ENCODE measurements at regions not wholly inside any gene's neighbourhood (a gene's known extent, or its start where the extent isn't known, plus 50 kb on each side); places are given as distances from the start of the nearest gene placed in this dataset.

GRCh38 chr18:67010919-67011318 lies 407.0 kb upstream of the CDH19 start:
- Histone ChIP-seq H3K9me2 (replicated peaks; ENCODE audit: control insufficient read depth, low read length) (no peaks in the 10 kb centered on the region), H3K27ac (ENCODE audit: low read depth, low read length) (no peak overlapping the region), H3F3A (ENCODE audit: control insufficient read depth, insufficient read depth) (no peaks in the 10 kb centered on the region), H3K9me3 (ENCODE audit: control insufficient read depth, insufficient read depth, low read length) (no peaks in the 10 kb centered on the region), H3K36me3 (ENCODE audit: control insufficient read depth, low read length) (no peaks in the 10 kb centered on the region), H3K4me1 (ENCODE audit: control insufficient read depth, low read length) (no peaks in the 10 kb centered on the region), H3K27me3 (ENCODE audit: control insufficient read depth, low read length) (no peaks in the 10 kb centered on the region), H4K20me1 (ENCODE audit: control insufficient read depth, insufficient read depth, low read depth, low read length) (no peaks in the 10 kb centered on the region), H3K4me3 (ENCODE audit: low read length) (no peak overlapping the region), H3K79me2 (ENCODE audit: control insufficient read depth, low read length) (no peaks in the 10 kb centered on the region), H3K4me2 (ENCODE audit: low read length) (no peak overlapping the region)
- TF ChIP-seq EZH2phosphoT487 (IDR thresholded peaks at IDR 0.05; ENCODE audit: borderline replicate concordance, low read length), result no peak
- TF ChIP-seq, protein P1, sequence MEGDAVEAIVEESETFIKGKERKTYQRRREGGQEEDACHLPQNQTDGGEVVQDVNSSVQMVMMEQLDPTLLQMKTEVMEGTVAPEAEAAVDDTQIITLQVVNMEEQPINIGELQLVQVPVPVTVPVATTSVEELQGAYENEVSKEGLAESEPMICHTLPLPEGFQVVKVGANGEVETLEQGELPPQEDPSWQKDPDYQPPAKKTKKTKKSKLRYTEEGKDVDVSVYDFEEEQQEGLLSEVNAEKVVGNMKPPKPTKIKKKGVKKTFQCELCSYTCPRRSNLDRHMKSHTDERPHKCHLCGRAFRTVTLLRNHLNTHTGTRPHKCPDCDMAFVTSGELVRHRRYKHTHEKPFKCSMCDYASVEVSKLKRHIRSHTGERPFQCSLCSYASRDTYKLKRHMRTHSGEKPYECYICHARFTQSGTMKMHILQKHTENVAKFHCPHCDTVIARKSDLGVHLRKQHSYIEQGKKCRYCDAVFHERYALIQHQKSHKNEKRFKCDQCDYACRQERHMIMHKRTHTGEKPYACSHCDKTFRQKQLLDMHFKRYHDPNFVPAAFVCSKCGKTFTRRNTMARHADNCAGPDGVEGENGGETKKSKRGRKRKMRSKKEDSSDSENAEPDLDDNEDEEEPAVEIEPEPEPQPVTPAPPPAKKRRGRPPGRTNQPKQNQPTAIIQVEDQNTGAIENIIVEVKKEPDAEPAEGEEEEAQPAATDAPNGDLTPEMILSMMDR (IDR thresholded peaks at IDR 0.05; ENCODE audit: low read depth, low read length, poor library complexity, severe bottlenecking), result no peak

DNA sequence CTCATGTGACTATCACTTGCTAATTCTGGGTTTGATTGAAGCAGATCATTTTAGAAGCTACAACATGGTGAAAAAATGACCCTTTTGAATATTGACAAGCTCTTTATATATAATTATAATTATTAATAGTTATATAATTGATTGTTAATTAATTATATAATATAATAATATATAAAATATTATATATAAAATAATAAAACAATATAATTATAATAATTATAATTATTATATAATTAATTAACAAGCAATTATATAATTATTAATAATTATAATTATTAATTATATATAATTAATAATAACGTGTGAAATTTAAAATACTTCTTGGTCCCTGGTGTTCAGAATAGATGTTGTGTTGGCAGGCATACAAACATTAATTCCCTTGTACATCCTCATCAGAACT lies 404.1 kb upstream of the CDH19 start:
- H3F3A ChIP-seq (ENCODE audit: control insufficient read depth, insufficient read depth), result no peaks in the 10 kb centered on the region
- H4K20me1 ChIP-seq (ENCODE audit: control insufficient read depth, insufficient read depth, low read depth, low read length), result no peaks in the 10 kb centered on the region
- H3K9me3 ChIP-seq (ENCODE audit: control insufficient read depth, insufficient read depth, low read length), result no peaks in the 10 kb centered on the region
- H3K36me3 ChIP-seq (ENCODE audit: control insufficient read depth, low read length), result no peaks in the 10 kb centered on the region
- H3K4me1 ChIP-seq (ENCODE audit: control insufficient read depth, low read length), result no peaks in the 10 kb centered on the region
- H3K27me3 ChIP-seq (ENCODE audit: control insufficient read depth, low read length), result no peaks in the 10 kb centered on the region
- H3K9me2 ChIP-seq (replicated peaks; ENCODE audit: control insufficient read depth, low read length), result no peaks in the 10 kb centered on the region
- no peak overlapping the region for H3K27ac ChIP-seq (ENCODE audit: low read depth, low read length)
- H3K4me2 ChIP-seq (ENCODE audit: low read length), result no peak overlapping the region
- no peak overlapping the region for H3K4me3 ChIP-seq (ENCODE audit: low read length)
- no peak for TF ChIP-seq EZH2phosphoT487 (IDR thresholded peaks at IDR 0.05; ENCODE audit: borderline replicate concordance, low read length)
- H3K79me2 ChIP-seq (ENCODE audit: control insufficient read depth, low read length), result no peaks in the 10 kb centered on the region

- Histone ChIP-seq H3K27ac (ENCODE audit: low read depth, low read length) (no peak overlapping the region), H3K4me3 (ENCODE audit: low read length) (no peak overlapping the region), H3K27me3 (ENCODE audit: control insufficient read depth, low read length) (no peaks in the 10 kb centered on the region), H3K36me3 (ENCODE audit: control insufficient read depth, low read length) (no peaks in the 10 kb centered on the region), H3K79me2 (ENCODE audit: control insufficient read depth, low read length) (no peaks in the 10 kb centered on the region), H3K4me1 (ENCODE audit: control insufficient read depth, low read length) (no peaks in the 10 kb centered on the region), H3K4me2 (ENCODE audit: low read length) (no peak overlapping the region), H4K20me1 (ENCODE audit: control insufficient read depth, insufficient read depth, low read depth, low read length) (no peaks in the 10 kb centered on the region), H3K9me2 (replicated peaks; ENCODE audit: control insufficient read depth, low read length) (no peaks in the 10 kb centered on the region), H3F3A (ENCODE audit: control insufficient read depth, insufficient read depth) (no peaks in the 10 kb centered on the region), H3K9me3 (ENCODE audit: control insufficient read depth, insufficient read depth, low read length) (no peaks in the 10 kb centered on the region)
- TF ChIP-seq, protein P1 (IDR thresholded peaks at IDR 0.05; ENCODE audit: low read depth, low read length, poor library complexity, severe bottlenecking), result no peak
- no peak for TF ChIP-seq EZH2phosphoT487 (IDR thresholded peaks at IDR 0.05; ENCODE audit: borderline replicate concordance, low read length)
These were observed 403.2 kb upstream of the CDH19 start for GRCh38 chr18:67007085-67007484.

- TF ChIP-seq EZH2phosphoT487 (IDR thresholded peaks at IDR 0.05; ENCODE audit: borderline replicate concordance, low read length), result no peak
- TF ChIP-seq, protein P1 (IDR thresholded peaks at IDR 0.05; ENCODE audit: low read depth, low read length, poor library complexity, severe bottlenecking), result no peak
These were observed 397.2 kb upstream of the CDH19 start for GRCh38 chr18:67001052-67001451.

More at GRCh38 chr18:67001052-67001451, 397.2 kb upstream of the CDH19 start:
- H3K27me3 ChIP-seq (ENCODE audit: control insufficient read depth, low read length), result no peaks in the 10 kb centered on the region
- no peak overlapping the region for H3K4me2 ChIP-seq (ENCODE audit: low read length)
- no peaks in the 10 kb centered on the region for H3K36me3 ChIP-seq (ENCODE audit: control insufficient read depth, low read length)
- H3K79me2 ChIP-seq (ENCODE audit: control insufficient read depth, low read length), result no peaks in the 10 kb centered on the region
- no peak overlapping the region for H3K27ac ChIP-seq (ENCODE audit: low read depth, low read length)
- no peaks in the 10 kb centered on the region for H4K20me1 ChIP-seq (ENCODE audit: control insufficient read depth, insufficient read depth, low read depth, low read length)
- no peaks in the 10 kb centered on the region for H3K9me2 ChIP-seq (replicated peaks; ENCODE audit: control insufficient read depth, low read length)
- no peaks in the 10 kb centered on the region for H3K9me3 ChIP-seq (ENCODE audit: control insufficient read depth, insufficient read depth, low read length)
- H3K4me3 ChIP-seq (ENCODE audit: low read length), result no peak overlapping the region
- no peaks in the 10 kb centered on the region for H3F3A ChIP-seq (ENCODE audit: control insufficient read depth, insufficient read depth)
- no peaks in the 10 kb centered on the region for H3K4me1 ChIP-seq (ENCODE audit: control insufficient read depth, low read length)
